HT-29 (cell line): ENCODE measurements at regions not wholly inside any gene's neighbourhood (a gene's known extent, or its start where the extent isn't known, plus 50 kb on each side); places are given as distances from the start of the nearest gene placed in this dataset.

Source experiments
- DNase-seq: peaks from one replicate; pipeline ENCODE4 v3.0.0-alpha.2; 2015; ENCODE audit warnings: low spot score

- no peak for DNase-seq
Measured at GRCh38 chr4:171759274-171759673, 53.9 kb upstream of the GALNTL6 start.

GRCh38 chr4:171751538-171751937 is 61.7 kb upstream of the GALNTL6 start:
- no peak for DNase-seq

GRCh38 chr4:171746418-171746817 is 66.8 kb upstream of the GALNTL6 start:
- no peak for DNase-seq

GRCh38 chr4:171742436-171742835 is 70.8 kb upstream of the GALNTL6 start:
- no peak for DNase-seq

- no peak for DNase-seq
Measured at GRCh38 chr4:171727185-171727584, 86.0 kb upstream of the GALNTL6 start.

GRCh38 chr4:171721937-171722336 is 91.3 kb upstream of the GALNTL6 start:
- DNase-seq, result no peak

- no peak for DNase-seq
Measured at GRCh38 chr4:171719691-171720090, 93.5 kb upstream of the GALNTL6 start.

GRCh38 chr4:171718665-171719064 is 94.5 kb upstream of the GALNTL6 start:
- no peak for DNase-seq

GRCh38 chr4:171718069-171718468 is 95.1 kb upstream of the GALNTL6 start:
- no peak for DNase-seq

GRCh38 chr4:171717231-171717741 is 95.9 kb upstream of the GALNTL6 start:
- no peak for DNase-seq

- no peak for DNase-seq
Measured at GRCh38 chr4:171715973-171716372, 97.2 kb upstream of the GALNTL6 start.

GRCh38 chr4:171714791-171715454 is 98.3 kb upstream of the GALNTL6 start:
- DNase-seq, result no peak

- no peak for DNase-seq
Measured at GRCh38 chr4:171710743-171711142, 102.5 kb upstream of the GALNTL6 start.

- DNase-seq, result no peak
Measured at GRCh38 chr4:171676555-171677215, 136.5 kb upstream of the GALNTL6 start.

GRCh38 chr4:171674781-171675180 is 138.4 kb upstream of the GALNTL6 start:
- DNase-seq, result no peak

GRCh38 chr4:171668403-171668802 is 144.8 kb upstream of the GALNTL6 start:
- no peak for DNase-seq

- no peak for DNase-seq
Measured at GRCh38 chr4:171667906-171668305, 145.3 kb upstream of the GALNTL6 start.

- no peak for DNase-seq
Measured at GRCh38 chr4:171651071-171651470, 162.1 kb upstream of the GALNTL6 start.

- no peak for DNase-seq
Measured at GRCh38 chr4:171650543-171650942, 162.7 kb upstream of the GALNTL6 start.

GRCh38 chr4:171648926-171649325 is 164.3 kb upstream of the GALNTL6 start:
- no peak for DNase-seq

GRCh38 chr4:171646984-171647383 is 166.2 kb upstream of the GALNTL6 start:
- no peak for DNase-seq

GRCh38 chr4:171644430-171645057 is 168.7 kb upstream of the GALNTL6 start:
- DNase-seq, result no peak

- DNase-seq, result no peak
Measured at GRCh38 chr4:171639540-171639939, 173.7 kb upstream of the GALNTL6 start.
